HEK293 (cell line): ENCODE measurements at regions not wholly inside any gene's neighbourhood (a gene's known extent, or its start where the extent isn't known, plus 50 kb on each side); places are given as distances from the start of the nearest gene placed in this dataset.

Experiments
- YY1 ChIP-seq: fragments of 450-650 bp; formaldehyde crosslinking; IDR thresholded peaks from 2 replicates; pipeline ENCODE4 v1.5.1; 2018; ENCODE audit warnings: missing biosample characterization, missing genetic modification characterization
- ZBTB6 ChIP-seq: fragments of 450-650 bp; formaldehyde crosslinking; IDR thresholded peaks from 2 replicates; pipeline ENCODE4 v1.5.1; 2017; ENCODE audit warnings: missing biosample characterization, missing genetic modification characterization
- ZNF174 ChIP-seq: fragments of 450-650 bp; formaldehyde crosslinking; IDR thresholded peaks from 2 replicates; pipeline ENCODE4 v1.5.0; 2017; ENCODE audit warnings: missing biosample characterization, mild to moderate bottlenecking, missing genetic modification characterization
- ZNF394 ChIP-seq: fragments of 450-650 bp; formaldehyde crosslinking; IDR thresholded peaks from 2 replicates; pipeline ENCODE4 v1.5.1; 2016; ENCODE audit warnings: missing biosample characterization, missing genetic modification characterization, mild to moderate bottlenecking, moderate library complexity, borderline replicate concordance
- ZNF623 ChIP-seq: fragments of 450-650 bp; formaldehyde crosslinking; IDR thresholded peaks from 2 replicates; pipeline ENCODE4 v1.5.1; 2016; ENCODE audit warnings: missing biosample characterization, missing genetic modification characterization
- ZNF76 ChIP-seq: fragments of 450-650 bp; formaldehyde crosslinking; IDR thresholded peaks from 2 replicates; pipeline ENCODE4; 2016; ENCODE audit warnings: low read depth, missing biosample characterization, missing genetic modification characterization, borderline replicate concordance
- TF ChIP-seq, protein P1 (sequence below): fragments of 450-650 bp; formaldehyde crosslinking; IDR thresholded peaks from 2 replicates; pipeline ENCODE4 v1.5.1; 2016; ENCODE audit warnings: missing biosample characterization, missing genetic modification characterization

GRCh38 chr4:33189169-33189568 lies 2469.0 kb downstream of the PCDH7 start:
- TF ChIP-seq ZNF174 (tag by site-specific recombination), result no peak
- TF ChIP-seq YY1 (tag by site-specific recombination), result no peak
- TF ChIP-seq, protein P1, sequence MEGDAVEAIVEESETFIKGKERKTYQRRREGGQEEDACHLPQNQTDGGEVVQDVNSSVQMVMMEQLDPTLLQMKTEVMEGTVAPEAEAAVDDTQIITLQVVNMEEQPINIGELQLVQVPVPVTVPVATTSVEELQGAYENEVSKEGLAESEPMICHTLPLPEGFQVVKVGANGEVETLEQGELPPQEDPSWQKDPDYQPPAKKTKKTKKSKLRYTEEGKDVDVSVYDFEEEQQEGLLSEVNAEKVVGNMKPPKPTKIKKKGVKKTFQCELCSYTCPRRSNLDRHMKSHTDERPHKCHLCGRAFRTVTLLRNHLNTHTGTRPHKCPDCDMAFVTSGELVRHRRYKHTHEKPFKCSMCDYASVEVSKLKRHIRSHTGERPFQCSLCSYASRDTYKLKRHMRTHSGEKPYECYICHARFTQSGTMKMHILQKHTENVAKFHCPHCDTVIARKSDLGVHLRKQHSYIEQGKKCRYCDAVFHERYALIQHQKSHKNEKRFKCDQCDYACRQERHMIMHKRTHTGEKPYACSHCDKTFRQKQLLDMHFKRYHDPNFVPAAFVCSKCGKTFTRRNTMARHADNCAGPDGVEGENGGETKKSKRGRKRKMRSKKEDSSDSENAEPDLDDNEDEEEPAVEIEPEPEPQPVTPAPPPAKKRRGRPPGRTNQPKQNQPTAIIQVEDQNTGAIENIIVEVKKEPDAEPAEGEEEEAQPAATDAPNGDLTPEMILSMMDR, result no peak
- no peak for TF ChIP-seq ZNF394 (tag by site-specific recombination)
- no peak for TF ChIP-seq ZNF76 (tag by site-specific recombination)
- no peak for TF ChIP-seq ZBTB6 (tag by site-specific recombination)
- no peak for TF ChIP-seq ZNF623
